Sigmoid colon (tissue), 4 donors: ENCODE measurements at regions not wholly inside any gene's neighbourhood (a gene's known extent, or its start where the extent isn't known, plus 50 kb on each side); places are given as distances from the start of the nearest gene placed in this dataset.

ENCODE experiments used
- CTCF ChIP-seq, 4 experiments: fragments of 450-650 bp in 3 of 4; fragments of 200-600 bp in 1 of 4; IDR thresholded peaks; one replicate each; pipeline ENCODE4 v1.5.1; 2016 to 2019; ENCODE audit warnings: antibody characterized with exemption in 4 of 4, mild to moderate bottlenecking in 3 of 4, moderate library complexity in 2 of 4
- EP300 ChIP-seq, 4 donors: sonication (generic); formaldehyde crosslinking; IDR thresholded peaks; one replicate each; pipeline ENCODE4 v1.6.1; 2017; ENCODE audit warnings: antibody characterized with exemption in 4 of 4
- POLR2A ChIP-seq, 2 donors: fragments of 450-650 bp; IDR thresholded peaks; one replicate each; pipeline ENCODE4 v1.6.1; 2016; ENCODE audit warnings: antibody characterized with exemption in 2 of 2, mild to moderate bottlenecking in 2 of 2, moderate library complexity in 2 of 2
- POLR2AphosphoS5 ChIP-seq, 4 donors: sonication (generic); formaldehyde crosslinking; IDR thresholded peaks; one replicate each; pipeline ENCODE4 v1.6.1; 2017; ENCODE audit warnings: antibody characterized with exemption in 4 of 4

- TF ChIP-seq CTCF (IDR thresholded peaks at IDR 0.05) = no peak
- TF ChIP-seq POLR2A (IDR thresholded peaks at IDR 0.05) = no peak
- no peak for TF ChIP-seq POLR2AphosphoS5 (IDR thresholded peaks at IDR 0.05)
- TF ChIP-seq EP300 (IDR thresholded peaks at IDR 0.05) = no peak
These were observed 86.6 kb downstream of the C5orf15 start for GRCh38 chr5:133881576-133882388.
